GM23338 (cell line): ENCODE measurements at regions not wholly inside any gene's neighbourhood (a gene's known extent, or its start where the extent isn't known, plus 50 kb on each side); places are given as distances from the start of the nearest gene placed in this dataset.

Source experiments
- CTCF ChIP-seq, 2 experiments: fragments of 200-600 bp in 1 of 2; sonication (generic) in 1 of 2; conservative IDR thresholded peaks; 2 replicates each; pipeline versions ENCODE4 v1.5.1 to v1.6.1; 2016 to 2017; ENCODE audit warnings: antibody characterized with exemption in 2 of 2, low read depth in 2 of 2, mild to moderate bottlenecking in 2 of 2, moderate library complexity in 1 of 2
- EZH2phosphoT487 ChIP-seq: fragments of 200-600 bp; sonication (generic); IDR thresholded peaks from one replicate; pipeline ENCODE4 v1.8.1; 2018; ENCODE audit warnings: antibody characterized with exemption; ENCODE audit not compliant: unreplicated experiment
- POLR2AphosphoS5 ChIP-seq: IDR thresholded peaks from 2 replicates; pipeline ENCODE4 v1.6.1; 2016; ENCODE audit warnings: antibody characterized with exemption, low read depth

DNA sequence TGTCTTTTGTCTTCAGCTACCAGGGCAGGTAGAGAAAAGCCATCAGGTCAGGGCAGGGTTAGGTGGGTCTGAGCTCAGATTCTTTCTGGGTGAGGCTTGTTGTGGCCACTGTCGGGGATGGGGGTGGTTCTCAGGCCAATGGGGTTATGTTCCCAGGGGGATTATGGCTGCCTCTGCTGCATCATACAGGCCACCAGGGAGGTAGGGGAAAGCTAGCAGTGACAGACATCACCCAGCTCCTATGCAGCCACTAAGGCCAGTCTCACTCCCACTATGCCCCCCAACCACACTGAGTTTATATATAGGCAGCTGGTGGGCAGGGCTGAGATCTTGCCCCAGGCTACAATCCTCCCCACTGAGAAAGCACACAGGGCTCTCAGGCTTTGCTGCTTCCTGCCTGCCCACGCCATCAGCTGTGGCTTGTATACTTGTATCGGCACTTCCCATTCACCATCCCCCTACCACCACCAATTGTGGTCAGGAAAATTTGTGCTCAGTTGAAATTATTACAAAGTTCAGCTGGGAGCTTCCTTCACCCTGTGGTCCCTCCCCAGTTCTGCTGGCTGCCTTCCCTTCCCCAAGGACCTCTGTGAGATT lies 72.6 kb upstream of the PTPN13 start:
- TF ChIP-seq POLR2AphosphoS5, result no peak
- no peak for TF ChIP-seq EZH2phosphoT487
- no peak for TF ChIP-seq CTCF (conservative IDR thresholded peaks at IDR 0.05; ENCODE audit: low read depth in 2 of 2)
